Left ventricle myocardium superior (tissue), 1 donor: ENCODE measurements at regions not wholly inside any gene's neighbourhood (a gene's known extent, or its start where the extent isn't known, plus 50 kb on each side); places are given as distances from the start of the nearest gene placed in this dataset.
"Not testable (repeated sequence)": the region's sequence is repeated elsewhere in the genome, so short reads cannot be mapped to it uniquely, and the experiment has no call there.

Source experiments
- ATAC-seq: fragments of 200-7000 bp; cut with Tn5 transposase; one replicate; pipeline ENCODE4 v1.9.1; 2020; ENCODE audit warnings: mild to moderate bottlenecking, moderate library complexity
- DNase-seq: peaks from one replicate; pipeline ENCODE4 v3.0.0-alpha.2; 2020
- intact Hi-C: fragments of 100-400 bp; cut with micrococcal nuclease; formaldehyde crosslinking; loops from one replicate; pipeline ENCODE4 v1.11.0; 2022
- donor health status: DM: no; HTN: yes; CAD: no; lungs with severe emphysema.

GRCh38 chr2:223267160-223267951 is 215.4 kb downstream of the KCNE4 start:
- DNase-seq (no peak), ATAC-seq (no peak)
- intact Hi-C loops: no loop called here

GRCh38 chr2:223269386-223269785 is 217.4 kb downstream of the KCNE4 start:
- intact Hi-C loops: no loop called here
- DNase-seq: no peak
- ATAC-seq: no peak

DNA sequence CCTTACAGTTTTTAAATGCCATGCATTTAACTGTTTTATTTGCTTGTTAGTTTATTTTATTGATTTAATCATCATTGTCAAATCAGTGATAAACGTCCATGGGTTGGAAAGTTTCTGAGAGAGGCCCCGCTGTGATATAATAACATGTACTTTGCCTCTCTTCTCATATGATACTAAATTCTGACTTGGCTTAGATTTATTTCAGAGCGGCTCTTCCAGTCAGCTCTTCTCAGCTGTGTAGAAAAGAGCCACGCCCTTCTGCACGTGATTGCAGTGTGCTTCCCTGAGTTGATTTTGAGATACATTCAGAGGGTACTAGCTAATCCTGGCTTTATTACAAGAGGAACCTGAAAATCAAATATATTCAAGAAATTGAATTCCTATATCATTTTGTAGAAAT is 218.6 kb downstream of the KCNE4 start:
- no peak for ATAC-seq

GRCh38 chr2:223273995-223274394 is 222.0 kb downstream of the KCNE4 start:
- no peak for ATAC-seq
- DNase-seq: no peak
- intact Hi-C loops: no loop called here

More for the DNA sequence above, 218.6 kb downstream of the KCNE4 start:
- intact Hi-C loops: no loop called here
- DNase-seq: no peak

DNA sequence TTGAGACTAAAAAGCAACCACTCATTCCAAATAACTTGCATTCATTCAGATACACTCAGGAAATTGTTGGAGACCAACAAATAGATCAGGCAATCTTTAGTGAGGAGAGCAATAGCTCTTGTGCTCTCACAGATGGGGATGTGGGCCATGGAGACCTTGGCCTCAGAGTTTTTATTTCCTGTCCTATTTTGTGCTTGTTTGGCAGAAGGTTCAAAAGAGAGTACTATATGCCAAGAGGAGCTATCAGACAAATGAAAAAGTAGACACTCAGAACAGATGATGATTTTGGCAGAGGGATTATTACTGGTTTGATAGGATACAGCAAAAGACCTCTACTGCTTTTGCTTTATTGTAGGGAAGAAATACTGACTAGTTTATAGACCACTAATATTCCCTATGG is 230.2 kb downstream of the KCNE4 start:
- intact Hi-C loops: no loop called here
- ATAC-seq (no peak), DNase-seq (no peak)

DNA sequence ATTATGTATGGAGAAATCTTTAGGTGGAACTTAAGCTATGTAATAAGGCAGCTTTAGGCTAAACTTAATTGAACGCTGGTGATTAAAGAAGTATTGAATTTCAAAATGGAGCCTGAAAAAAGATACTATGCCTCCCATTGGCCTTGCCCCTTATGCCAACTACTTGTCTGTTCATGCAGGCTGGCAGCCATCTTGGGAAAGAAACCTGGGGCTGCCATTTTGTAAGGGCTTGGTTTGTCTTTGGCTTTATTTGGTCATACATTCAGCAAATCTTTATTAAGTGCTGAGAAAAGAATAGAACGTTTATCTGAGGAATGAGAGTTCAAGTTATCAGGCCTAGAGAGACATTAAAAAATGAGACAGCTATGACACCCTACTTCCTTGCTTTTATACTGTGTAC is 231.3 kb downstream of the KCNE4 start:
- ATAC-seq (no peak), DNase-seq (no peak)
- intact Hi-C loops: no loop called here

GRCh38 chr2:223283771-223284170 is 231.8 kb downstream of the KCNE4 start:
- no peak for ATAC-seq
- no peak for DNase-seq
- intact Hi-C loops: no loop called here

DNA sequence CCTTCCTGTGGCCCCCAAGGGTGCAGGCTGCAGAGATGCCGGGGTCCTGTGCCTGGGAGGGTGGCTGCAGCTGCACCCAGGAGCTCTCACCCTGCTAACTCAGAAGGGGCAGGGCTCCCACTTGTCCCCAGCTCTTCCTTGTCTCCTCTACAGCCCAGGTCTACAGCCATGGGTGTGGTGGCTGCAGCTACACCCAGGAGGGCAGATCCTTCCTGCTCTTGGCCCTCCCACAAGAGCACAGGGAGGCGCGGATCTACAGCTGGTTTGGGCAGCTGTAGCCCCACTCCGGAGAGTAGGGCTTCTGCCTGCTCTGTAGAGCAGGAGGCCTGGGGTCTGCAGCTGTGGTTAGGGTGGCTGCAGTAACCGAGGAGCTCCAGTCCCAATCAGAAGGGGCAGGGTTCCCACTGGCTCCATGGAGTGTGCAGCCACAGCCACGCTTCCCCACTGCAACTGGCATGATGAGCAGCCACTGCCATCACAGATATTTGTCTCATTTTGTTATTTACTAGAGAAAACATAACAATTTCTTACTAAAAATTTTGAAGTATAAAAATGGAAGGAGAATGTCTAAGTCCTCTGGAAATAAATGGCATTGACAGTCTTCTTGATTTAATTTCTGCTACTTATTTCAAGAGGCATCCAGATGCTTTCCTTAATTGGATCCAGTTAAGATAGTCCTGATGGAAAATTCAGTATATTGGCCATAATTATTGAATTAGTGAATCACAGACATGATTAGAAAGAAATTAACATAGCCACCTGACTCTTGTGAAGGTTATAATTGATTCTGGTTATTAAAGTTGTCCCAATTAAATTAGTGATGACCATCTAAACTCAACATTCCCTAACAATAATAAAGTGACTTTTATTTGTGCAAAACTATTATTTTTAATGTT is 233.6 kb downstream of the KCNE4 start:
- ATAC-seq: no peak
- intact Hi-C loops: no loop called here
- DNase-seq: no peak

DNA sequence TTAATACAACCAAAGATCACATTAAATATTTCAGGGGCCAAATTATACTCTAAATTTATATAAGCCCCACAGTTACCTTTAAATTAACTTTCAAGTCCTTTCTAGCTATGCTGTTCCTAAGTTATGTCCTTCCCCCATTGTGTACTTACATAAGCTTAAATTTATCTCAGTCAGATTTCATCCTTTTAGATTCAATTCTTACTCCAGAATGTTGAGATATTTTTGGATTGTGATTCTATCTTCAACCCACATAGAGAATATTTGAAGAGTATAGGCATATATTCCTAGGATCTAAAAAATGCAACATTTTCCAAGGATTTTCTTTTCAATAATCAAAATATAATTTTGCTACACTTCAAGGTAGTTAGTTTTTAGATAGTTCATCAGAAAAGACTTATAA is 242.8 kb downstream of the KCNE4 start:
- intact Hi-C loops: no loop called here
- no peak for ATAC-seq
- DNase-seq: no peak

DNA sequence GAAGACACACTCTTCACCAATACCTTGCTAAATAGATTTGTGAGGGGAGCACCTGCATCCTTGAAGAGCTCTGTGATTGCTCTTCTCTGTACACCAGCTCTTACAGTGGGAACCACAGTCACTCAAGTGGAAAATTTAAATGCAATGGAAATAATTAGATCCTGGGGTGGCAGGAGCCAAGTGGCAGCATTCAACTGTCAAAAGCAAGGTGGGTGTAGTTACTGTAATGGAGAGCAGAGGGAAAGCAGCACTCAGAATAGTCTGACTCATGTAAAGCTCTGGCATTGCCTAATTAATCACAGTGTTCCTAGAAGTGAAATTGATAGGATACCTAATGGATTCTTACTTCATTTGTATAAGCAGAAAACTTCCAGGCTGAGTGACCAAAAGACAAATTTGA is 245.8 kb downstream of the KCNE4 start:
- ATAC-seq: no peak
- intact Hi-C loops: no loop called here

DNA sequence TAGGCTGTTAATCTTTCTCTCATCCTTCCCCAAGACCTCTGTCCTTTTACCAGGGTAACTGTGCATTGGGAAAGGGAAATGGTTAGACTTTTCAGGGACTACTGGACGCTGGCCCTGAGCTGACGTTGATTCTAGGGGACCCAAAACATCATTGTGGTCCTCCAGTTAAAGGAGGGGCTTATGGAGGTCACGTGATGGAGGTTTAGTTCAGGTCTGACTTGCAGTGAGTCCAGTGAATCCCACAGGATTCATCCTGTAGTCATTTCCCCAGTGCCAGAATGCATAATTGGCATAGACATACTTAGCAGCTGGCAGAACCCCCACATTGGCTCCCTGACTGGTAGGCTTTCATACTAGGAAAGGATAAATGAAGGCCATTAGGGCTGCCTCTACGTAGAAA is 246.3 kb downstream of the KCNE4 start:
- ATAC-seq, intact Hi-C loops, DNase-seq: not testable (repeated sequence)

More for the DNA sequence above, 245.8 kb downstream of the KCNE4 start:
- DNase-seq: no peak

DNA sequence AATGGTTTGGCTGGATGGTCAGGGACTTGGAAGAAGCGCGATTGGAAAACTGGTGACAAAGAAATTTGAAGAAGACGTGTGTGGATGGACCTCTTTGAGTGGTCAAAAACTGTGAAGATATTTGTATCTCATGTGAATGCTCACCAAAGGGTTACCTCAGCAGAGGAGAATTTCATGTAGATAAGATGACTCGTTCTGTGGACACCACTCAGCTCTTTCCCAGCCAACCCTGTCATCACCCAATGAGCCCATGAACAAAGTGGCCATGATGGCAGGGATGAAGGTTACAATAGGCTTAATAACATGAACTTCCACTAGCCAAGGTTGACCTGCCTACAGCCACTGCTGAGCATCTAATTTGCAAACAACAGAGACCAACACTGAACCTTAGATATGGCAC is 248.3 kb downstream of the KCNE4 start:
- DNase-seq (no peak), ATAC-seq (no peak)
- intact Hi-C loops: no loop called here

GRCh38 chr2:223306371-223306770 is 254.4 kb downstream of the KCNE4 start:
- no peak for DNase-seq
- no peak for ATAC-seq
- intact Hi-C loops: no loop called here

- intact Hi-C loops: no loop called here
- ATAC-seq (no peak), DNase-seq (no peak)
Observed at GRCh38 chr2:223311889-223312680, 260.1 kb downstream of the KCNE4 start.

DNA sequence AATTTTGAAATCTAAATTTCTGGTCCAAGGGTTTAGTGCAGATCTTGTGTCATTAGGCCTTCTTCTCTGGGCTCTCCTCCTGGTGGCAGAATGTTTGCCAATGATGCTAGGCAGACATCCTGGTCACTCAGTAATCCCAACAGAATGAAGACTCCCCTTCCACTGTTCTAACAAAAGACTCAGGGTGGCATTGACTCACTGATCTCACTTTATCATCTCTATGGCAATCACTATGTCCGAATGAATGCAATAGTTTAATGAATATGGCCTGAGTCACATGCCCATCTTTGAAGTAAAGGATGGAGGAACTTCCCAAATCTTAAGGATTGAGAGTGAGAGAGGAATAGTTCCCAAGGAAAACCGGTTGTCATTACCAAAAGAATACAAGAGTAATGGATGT is 261.1 kb downstream of the KCNE4 start:
- ATAC-seq (no peak), DNase-seq (no peak)
- intact Hi-C loops: no loop called here

DNA sequence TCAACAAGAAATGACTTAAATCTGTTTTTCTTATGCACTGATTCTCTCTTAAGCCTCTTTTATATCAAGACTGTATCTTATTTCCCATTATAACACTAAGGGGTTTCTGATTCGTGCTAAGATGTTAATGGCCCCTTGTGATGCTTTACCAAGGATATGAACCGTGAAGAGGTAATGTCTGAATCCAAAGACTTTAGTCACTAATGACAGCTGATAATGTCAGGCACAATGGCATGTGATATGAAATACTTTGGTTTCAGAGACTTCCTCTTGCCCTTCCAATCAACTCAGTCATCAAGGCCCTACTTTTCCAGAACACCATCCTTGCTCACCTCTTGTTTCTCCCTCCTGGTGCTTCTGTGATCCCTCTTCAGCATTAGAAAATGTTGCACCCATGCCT is 262.8 kb downstream of the KCNE4 start:
- DNase-seq: no peak
- intact Hi-C loops: no loop called here
- no peak for ATAC-seq

GRCh38 chr2:223315813-223316212 is 263.8 kb downstream of the KCNE4 start:
- ATAC-seq (no peak), DNase-seq (no peak)
- intact Hi-C loops: no loop called here

DNA sequence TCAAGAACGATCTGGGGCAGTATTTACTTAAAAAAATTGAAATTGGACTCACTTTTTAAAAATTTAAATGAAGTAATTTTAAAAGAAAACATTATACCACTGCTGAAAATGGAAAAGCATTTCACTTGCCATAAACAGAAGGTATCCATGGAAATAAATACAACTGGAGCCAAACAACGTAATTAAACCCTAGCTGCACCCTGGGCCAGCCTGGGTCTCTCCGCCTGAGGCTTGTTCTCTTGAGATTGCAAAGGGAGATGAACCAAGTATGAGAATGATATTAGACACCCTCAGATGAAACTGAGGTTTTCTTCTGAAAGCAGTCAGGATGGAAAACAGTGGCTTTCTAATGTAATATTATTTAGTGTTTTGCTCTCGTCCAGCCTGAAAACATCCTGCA is 264.4 kb downstream of the KCNE4 start:
- ATAC-seq (no peak), DNase-seq (no peak)
- intact Hi-C loops: no loop called here

- intact Hi-C loops: no loop called here
- no peak for ATAC-seq
- DNase-seq: no peak
Observed at GRCh38 chr2:223319601-223320000, 267.6 kb downstream of the KCNE4 start.

- ATAC-seq (no peak), DNase-seq (no peak)
- intact Hi-C loops: no loop called here
Observed at GRCh38 chr2:223324402-223324801, 272.4 kb downstream of the KCNE4 start.
